Umbilical cord (tissue), 1 donor: ENCODE measurements at regions not wholly inside any gene's neighbourhood (a gene's known extent, or its start where the extent isn't known, plus 50 kb on each side); places are given as distances from the start of the nearest gene placed in this dataset.

Source experiments
- DNase-seq: peaks from one replicate; pipeline ENCODE4 v3.0.0-alpha.2; 2015; ENCODE audit warnings: low spot score

DNA sequence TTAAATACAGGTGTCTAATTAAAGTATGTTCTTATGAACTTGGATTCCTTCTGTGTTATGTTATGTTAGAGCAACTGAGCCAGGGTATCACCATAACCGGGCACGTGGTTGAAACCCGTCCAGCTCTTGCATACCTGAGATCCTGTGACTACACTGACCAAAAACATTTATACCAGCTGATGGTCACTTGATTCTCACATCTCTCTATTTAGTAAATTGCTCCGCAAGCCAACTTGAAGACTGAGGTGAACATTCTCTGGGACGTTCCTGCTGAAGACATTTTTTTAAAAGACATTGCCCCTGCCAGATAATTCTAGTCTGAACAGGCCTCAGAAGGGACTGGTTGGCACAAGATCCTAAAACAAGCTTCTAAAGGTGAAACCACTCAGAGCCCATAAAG is 550.0 kb upstream of the DIPK2B start:
- no peak for DNase-seq

DNA sequence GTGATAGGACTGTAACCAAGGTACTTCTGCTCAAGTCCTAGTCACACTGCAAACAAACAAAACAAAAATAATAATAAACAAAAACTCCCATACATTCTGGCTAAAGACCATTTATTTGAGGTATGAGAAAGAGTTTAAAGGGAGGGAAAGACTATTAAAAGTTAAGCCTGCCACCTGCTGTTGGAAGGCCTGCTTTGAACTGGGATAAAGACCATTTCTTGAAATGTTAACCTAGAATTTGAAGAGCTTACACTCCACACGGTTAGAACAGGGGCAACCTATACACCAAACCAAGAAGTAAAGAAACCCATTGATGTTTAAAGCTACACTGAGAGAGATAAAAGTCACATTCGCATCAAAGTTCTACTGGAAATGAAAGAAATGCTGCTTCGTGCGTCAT is 548.7 kb upstream of the DIPK2B start:
- DNase-seq = no peak

DNA sequence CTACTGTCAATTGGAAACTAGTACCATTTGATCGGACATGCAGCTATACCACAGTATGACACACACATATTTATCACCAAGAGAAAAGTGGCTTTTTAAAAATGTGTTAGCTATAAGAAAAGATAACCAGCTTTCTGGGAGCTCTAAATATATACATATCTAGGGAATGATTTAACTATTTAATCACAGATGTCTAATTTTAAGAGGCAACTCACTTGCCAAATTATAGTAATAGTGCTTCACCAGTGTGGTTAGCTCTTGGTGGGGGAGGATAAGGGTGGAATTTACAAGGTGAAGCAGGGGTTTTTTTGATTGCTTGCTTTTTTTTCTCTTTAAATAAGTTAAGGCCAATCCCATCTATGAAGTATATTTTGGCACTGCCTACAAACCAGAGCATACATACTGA is 547.7 kb upstream of the DIPK2B start:
- no peak for DNase-seq

DNA sequence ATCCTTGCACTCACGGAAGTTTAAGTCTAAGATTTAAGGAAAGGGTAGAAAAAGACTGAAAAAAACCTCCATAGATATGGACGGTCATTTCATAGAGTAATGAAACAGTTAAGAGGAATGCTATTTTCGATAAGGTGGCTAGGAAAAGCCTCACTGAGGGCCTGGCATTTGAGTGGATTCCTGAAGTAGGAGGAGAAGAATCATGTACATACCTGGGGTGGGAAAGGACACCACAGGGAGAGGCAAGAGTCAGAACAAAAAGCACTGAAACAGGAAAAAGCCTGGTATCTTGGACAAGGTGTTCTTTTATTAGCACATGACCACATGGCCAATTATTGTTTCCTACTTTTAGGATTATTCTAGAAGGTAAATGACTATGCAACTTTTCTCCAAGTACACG is 547.2 kb upstream of the DIPK2B start:
- no peak for DNase-seq

DNA sequence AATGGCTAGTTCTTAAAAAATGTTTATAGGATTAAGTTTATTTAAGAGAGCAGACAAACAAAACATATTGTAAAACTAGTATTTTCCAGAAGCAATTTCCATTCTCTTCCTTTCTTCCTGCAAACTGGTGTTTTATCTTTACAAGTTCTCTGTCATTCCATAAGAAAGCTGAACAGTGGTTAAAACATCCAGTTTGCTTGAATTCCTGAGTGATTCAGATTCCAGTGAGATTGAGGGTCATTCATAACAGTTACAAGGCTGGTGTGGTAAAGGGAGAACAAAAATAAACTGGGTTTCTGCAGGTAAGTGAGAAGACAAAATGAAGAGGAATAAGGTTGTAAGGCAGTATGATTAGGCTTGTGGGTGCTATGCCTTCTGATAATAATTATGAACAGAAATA is 544.8 kb upstream of the DIPK2B start:
- no peak for DNase-seq

DNA sequence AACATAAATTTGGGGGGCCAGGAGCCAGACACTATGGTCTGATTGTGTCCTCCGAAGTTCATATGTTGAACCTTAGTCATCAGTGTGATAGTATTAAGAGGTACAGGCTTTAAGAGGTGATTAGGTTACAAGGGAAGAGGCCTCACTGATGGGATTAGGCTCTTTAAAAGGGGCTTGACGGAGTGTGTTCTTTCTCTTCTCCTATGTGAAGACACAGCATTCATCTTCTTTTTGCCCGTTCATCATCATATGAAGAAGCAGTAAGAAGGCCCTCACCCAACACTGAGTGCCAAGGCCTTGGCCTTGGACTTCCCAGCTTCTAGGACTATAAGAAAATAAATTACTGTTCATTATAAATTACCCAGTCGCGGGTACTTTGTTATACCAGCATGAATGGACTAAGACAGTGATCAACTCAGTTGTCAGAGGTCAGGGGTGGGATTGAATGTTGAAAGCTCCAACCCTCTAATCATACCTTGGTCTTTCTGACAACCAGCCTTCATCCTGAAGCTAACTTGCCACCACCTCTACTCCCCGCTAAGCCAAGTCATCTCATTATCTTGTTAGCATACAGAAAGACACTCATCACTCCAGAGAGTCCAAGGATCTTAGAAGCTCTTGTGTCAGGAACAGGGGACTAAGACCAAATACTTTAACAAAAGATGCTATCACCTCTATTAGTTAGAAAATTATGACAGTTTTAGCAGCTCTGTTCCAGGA is 543.4 kb upstream of the DIPK2B start:
- no peak for DNase-seq

DNA sequence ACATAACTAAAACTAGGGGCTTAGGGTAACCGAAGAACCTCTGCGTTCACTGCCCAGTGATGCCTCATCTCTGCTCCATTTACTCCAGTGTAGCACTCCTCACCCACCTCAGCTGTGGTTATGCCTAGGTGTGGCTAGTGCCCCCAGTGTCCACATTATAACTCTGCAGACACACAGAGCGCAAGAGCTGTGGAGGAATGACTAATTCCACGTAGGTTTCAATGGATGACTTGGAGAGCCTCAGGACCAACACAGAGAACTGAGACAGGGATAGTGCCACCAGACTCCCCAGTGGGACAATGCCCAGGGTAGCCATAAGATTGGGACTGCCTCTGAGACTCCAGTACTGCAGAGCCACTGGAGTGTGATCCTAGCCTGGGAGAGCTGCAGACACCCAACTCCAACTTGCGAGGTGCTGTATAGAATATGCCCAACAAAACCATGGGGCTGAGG is 542.4 kb upstream of the DIPK2B start:
- DNase-seq = no peak

DNA sequence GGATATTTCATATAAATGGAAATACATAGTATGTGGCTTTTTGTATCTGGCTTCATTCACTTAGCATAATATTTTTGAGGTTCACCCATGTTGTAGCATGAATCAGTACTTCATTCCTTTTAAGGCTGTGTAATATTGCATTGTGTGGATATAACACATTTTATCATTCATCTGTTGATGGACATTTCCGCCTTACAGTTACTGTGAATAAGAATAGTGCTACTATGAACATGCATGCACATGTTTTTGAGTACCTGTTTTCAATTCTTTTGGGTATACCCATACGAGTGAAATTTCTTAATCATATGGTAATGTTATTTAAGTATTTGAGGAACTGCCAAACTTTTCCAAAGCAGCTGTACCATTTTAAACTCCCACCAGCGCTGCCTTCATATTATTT is 539.6 kb upstream of the DIPK2B start:
- no peak for DNase-seq

DNA sequence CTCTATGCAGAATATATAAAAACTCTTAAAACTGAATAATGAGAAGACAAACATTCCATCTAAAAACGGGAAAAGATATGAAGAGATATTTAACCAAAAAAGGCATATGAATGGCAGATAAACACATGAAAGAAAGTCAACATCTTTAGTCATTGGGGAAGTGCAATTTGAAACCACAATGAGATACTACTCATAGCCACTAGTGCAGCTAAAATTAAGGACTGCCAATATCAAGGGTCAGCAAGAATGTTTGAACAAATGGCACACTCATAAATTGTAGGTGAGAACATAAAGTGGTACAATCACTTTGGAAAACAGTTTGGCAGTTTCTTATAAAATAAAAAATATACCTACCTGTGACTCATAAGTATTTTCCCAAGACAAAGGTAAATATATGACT is 534.9 kb upstream of the DIPK2B start:
- no peak for DNase-seq

DNA sequence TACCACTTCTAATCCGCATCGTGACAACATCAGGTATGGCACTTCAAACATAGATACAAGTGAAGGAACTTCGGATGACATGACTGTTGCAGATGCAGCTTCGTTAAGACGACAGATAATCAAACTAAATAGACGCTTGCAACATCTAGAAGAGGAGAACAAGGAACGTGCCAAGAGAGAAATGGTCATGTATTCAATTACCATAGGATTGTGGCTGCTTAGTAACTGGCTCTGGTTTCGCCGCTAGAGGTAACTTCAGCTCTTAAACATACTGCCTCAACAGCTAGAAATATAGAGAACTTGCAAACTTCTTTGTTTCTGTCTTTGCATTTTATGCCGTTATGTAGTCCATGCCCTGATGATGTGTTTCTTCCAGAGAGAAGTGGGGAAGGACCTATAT is 530.8 kb upstream of the DIPK2B start:
- no peak for DNase-seq

DNA sequence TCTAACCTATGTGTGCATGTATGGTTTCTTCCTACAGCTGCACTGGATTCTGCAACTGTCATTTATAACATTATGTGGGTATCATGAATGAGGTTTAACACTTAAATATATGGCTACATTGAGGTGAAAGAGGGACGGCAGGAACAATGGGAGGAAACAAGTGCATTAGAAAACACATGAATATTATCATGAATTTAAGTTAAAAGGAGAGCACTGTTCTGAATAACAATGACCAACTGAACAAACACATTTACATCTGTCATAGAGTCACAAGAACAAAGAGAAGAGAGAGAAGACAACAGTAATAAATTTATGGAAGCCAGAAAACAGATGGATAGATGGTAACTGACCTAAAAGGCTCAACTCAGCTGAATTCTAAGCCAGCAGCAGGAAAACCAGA is 527.1 kb upstream of the DIPK2B start:
- DNase-seq = no peak

DNA sequence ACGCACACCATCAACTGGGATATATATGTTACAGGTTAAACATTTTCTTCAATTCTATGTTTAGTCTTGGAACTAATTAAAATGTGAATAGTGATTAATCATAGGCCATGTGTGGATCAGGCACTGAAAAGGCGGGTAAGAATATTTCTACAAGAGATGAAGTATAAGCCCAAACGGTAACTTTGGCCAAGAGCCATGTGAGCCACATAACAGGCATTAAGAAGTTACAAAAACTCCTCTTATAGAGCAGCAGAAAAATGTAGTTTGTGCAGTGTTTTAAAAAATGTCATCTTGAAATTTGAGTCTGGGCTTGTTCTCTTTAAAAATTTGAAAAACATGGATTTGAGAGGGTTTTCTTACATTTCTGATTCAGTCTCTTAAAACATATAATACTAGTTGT is 521.8 kb upstream of the DIPK2B start:
- DNase-seq = peak; percentile 15

DNA sequence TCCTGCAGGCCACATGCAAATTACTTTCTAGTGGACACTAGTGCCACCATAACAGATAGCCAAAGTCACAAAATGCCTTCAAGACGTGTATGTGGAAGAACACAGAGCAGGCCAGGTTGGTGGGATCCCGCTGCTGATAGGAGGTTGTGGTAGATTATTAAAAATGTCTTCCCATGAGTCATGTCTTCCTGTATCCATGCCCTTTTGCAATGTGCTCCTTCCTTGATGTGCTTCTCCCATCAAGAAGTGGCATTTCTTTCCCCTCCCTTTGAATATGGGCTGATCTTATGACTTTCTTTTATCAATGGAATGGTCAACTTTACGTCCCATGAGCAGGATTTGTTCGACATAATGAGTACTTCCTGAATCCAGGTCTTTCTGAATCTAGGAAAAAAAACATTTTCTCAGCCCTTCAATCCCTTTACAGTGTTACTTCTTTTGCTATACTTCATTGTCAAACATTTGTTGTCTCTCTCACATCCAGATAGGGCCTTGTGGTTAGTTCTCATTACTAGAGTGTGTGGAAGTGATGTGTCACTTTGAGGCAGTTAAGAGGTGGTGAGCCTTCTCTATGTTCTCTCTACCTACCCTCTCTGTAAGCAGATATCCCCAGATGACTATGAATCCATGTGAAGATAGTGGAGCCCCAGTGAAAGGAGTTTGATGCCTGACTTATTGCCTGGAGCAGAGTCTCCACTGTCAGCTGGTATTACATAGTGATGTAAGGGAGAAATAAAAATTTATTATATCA is 519.2 kb upstream of the DIPK2B start:
- no peak for DNase-seq

DNA sequence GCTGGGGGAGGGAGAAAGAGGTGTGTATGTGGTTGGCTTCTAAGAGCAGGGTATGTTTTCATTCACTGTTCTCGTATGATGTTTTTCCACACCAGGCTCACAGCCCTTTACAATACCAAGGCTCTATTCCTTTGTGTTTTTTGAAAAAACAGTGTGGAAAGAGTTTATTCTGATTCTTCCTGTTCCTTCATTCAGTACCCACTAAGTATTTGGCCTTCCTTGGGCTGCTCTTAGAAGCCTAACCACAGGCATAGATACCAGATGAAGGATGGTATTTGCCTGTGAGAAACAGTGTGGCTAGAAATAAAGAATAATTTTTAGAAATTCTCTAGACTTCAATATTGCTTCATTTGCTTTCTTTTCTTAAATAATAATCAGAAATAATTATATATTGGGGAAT is 518.0 kb upstream of the DIPK2B start:
- DNase-seq = no peak

DNA sequence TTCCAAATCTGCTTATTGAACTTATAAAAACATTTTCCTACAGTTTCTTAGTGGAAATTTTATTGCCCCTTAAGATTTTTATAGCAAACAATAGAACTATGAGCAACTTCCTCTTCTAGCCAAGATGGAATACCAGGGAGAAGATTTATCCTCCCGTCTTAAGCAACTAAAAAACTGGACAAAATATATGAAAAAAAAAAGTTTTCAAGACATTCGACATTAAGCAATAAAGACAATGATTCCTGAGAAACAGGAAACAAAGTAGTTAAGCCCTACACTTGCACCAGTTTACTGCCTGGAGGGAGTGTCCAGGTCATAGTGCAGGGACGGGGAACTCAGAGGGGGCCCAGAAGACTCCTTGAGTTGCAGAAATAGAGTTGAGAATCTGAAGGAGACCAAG is 516.1 kb upstream of the DIPK2B start:
- no peak for DNase-seq

DNA sequence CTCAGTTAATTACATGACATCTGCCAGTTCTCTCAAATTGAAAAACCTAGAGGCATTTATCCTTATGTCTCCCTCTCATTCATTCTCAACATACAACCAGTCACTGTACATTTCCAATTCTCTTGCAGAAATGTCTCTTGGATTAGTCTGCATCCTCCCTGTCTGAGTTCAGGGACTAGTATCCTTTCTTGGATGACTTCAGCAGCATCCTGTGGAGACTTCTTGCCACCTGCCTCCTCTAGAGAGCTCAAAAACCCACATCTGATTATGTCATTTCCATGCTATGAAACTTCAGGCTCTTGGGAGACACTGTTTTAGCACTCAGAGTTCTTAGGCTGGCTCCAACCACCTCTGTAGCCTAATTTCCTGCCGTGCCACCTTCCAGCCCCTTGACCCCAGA is 515.1 kb upstream of the DIPK2B start:
- no peak for DNase-seq

DNA sequence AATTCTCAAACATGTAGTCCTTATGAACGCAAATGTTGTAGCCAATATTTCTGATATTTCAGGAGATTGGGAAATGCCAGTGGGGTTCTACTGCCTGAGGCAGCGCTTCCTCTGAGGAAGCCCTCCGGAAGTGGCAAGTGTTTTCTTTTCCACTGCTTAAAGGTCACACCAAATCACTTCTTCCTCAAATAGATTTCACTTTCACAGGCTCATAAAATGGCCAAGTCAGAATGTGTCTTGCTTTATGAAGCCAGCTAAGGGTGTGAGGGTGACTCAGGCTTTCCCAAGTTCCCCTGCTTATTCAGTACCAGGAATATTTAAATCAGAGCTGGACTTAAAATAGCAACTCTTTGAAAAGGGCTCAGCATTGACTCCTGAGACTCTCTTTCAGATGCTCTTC is 514.2 kb upstream of the DIPK2B start:
- peak; percentile 23 for DNase-seq

DNA sequence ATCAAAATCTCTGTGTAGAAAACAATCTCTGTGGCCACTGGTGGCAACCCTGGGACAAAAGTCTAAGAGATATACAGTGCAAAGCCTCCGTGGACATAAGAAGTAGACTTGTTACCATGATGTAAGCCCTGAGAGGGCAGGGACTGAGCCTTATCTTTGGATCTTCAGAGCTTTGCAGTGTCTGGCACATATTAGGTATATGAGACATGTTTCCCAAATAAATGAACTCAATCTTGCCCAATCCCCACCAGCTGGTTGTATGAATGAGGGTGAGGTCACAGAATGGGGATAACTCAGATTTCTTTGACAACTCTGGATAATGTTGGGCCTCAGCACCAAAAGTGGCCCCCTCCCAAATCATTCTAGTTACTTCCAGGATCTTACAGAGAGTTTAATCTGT is 511.4 kb upstream of the DIPK2B start:
- DNase-seq = no peak

DNA sequence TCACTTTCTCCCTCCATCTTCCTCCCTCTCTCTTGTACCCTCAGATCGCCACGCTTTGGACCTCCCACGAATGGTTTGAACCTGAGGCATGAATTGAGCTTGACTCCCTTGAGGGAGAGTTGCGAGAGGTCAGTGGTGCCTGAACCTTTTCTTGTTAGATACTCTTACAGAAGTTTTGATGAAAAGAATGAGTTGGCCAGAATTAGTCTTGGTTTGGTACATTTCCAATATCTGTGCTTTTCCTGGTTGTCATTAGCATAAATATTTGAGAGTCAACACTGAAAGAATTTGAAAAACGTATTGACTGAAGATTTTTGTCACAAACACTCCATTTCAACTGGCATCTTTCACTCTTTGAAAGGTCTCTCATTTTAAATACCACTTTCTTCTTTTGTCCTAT is 510.6 kb upstream of the DIPK2B start:
- DNase-seq = no peak

DNA sequence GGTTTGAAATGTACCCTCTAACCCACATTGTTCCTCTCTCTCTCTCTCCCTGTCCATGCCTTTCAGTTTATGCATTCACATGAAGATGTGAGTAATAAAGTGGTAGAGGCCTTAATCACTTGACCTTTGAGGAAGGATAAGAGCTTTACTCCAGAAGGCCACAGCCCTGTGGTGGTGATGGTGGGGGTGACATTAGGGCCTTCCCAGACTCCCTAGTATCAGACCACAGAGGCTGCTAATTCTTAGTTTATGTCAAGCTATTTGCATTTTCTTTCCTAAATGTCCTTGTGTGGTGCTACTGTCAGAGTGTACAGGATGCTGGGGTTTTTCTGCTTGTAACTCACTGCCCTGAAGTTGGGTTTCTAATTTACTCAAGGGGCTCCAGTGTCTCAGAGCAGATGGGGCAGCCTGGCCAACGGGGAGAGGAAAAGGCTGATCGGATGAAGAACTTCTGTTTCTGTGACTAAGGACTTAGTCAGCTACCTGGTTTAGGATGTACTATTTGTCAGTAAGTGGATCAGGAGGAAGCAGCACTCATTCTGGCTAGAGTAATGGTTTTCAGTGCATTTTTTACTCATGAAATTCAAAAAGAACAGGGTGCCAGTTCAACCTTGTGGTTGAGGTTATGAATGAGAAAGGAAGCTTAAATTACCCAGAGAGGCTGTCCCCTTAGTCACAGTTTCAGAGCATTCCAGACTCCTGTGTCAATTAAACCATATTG is 509.6 kb upstream of the DIPK2B start:
- DNase-seq = no peak

DNA sequence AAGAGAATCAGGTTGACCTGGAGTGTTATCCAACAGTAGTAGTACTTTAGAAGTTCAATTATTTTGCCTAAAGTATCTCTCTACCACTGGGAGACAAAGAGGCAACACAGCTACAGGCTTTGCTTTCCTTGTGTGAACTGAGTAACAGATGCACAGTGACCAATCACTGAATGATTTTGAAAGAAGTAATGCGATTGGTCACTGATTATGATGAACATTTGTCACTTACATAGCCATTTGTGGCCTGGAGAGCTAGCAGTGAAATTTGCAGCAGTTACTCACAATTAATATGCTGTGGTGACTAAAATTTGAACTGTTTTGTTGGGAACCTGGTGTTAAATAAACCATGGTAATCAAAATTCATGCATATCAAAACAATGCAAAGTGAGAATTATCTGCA is 508.7 kb upstream of the DIPK2B start:
- no peak for DNase-seq

DNA sequence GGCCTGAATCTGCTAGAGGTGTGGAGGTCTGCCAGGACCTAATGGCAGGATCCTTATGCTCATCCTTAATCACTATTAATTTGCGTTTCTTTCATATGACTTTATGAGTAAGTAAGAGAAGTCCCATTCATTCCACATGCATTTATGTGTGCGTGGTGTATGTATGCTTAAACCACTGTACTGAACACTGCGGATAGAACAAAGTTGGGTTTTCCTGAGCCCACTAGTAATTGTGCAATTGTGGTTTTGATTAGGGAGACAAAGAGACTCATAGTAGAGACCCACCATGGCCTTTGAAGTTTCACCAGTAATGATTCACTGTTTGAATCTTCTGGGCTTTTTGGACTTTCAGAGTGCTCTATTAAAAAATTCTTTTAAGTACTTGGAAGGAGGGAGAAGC is 498.5 kb upstream of the DIPK2B start:
- no peak for DNase-seq

DNA sequence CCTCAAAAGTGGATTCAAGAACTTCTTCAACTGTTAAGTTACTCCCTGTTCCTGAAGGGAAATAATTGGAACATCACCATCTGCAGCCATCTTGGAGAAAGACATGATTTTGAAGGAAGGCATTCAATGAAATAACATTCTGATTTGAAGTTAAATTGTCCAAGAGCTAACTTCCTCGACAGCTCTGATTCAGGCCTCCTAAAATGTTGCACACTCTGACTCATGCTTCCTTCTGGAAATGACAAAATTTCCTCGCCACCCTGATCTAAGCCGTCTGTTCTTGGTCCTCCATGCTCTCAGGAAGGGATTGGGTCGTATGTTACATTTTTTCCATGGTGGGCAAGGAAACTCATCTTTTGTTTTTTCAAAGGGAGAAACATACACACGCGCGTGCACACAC is 496.9 kb upstream of the DIPK2B start:
- DNase-seq = no peak
